Ishikawa (cell line): ENCODE measurements at regions not wholly inside any gene's neighbourhood (a gene's known extent, or its start where the extent isn't known, plus 50 kb on each side); places are given as distances from the start of the nearest gene placed in this dataset.
A peak's percentile ranks its signal among the peaks of the same experiment; 100 is the strongest.

Source experiments
- CEBPB ChIP-seq: IDR thresholded peaks from 2 replicates; pipeline ENCODE4 v1.6.1; 2012
- CREB1 ChIP-seq: IDR thresholded peaks from 2 replicates; pipeline ENCODE4 v1.6.1; 2012; ENCODE audit warnings: low read depth
- EP300 ChIP-seq: IDR thresholded peaks from 2 replicates; pipeline ENCODE4 v1.6.1; 2012; ENCODE audit warnings: borderline replicate concordance
- RAD21 ChIP-seq: IDR thresholded peaks from 2 replicates; pipeline ENCODE4 v1.6.1; 2012; ENCODE audit warnings: low read depth
- TAF1 ChIP-seq: IDR thresholded peaks from 2 replicates; pipeline ENCODE4 v1.6.1; 2012; ENCODE audit warnings: low read depth, mild to moderate bottlenecking
- TCF12 ChIP-seq: IDR thresholded peaks from 2 replicates; pipeline ENCODE4 v1.6.1; 2012; ENCODE audit warnings: low read depth
- YY1 ChIP-seq: IDR thresholded peaks from 2 replicates; pipeline ENCODE4 v1.6.1; 2012; ENCODE audit warnings: low read depth
- ZBTB7A ChIP-seq: IDR thresholded peaks from 2 replicates; pipeline ENCODE4 v1.6.1; 2012; ENCODE audit warnings: low read depth
- TF ChIP-seq, protein P1 (sequence below): IDR thresholded peaks from 2 replicates; pipeline ENCODE4 v1.6.1; 2012
- TF ChIP-seq, protein P2 (sequence below): IDR thresholded peaks from 2 replicates; pipeline ENCODE4 v1.6.1; 2012

DNA sequence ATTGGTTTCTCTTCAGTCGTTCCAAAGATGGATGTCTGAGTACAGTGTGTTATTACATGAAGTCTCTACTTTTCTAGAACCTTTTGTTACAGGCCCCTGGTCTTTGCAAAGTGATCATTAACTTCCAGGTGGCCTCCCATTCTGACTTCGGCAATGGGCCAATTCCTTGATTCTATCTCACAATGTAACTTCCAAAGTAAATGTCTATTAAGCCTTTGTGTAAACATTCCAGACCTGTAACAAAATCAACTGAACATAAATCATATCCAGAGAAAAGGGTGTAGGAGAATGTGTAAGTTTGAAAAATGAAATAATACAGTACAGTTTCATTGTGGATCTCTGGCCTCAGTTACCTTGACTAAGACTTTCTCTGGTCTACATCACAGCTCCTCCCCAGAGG is 187.8 kb upstream of the JAG1 start:
- TF ChIP-seq RAD21 (peak; percentile 32; the same call in 1 of the 2 replicates), YY1 (no peak), CEBPB (peak; percentile 63), EP300 (peak; percentile 95), TCF12 (peak; percentile 96), TAF1 (no peak), ZBTB7A (no peak), CREB1 (no peak)
- TF ChIP-seq, protein P1, sequence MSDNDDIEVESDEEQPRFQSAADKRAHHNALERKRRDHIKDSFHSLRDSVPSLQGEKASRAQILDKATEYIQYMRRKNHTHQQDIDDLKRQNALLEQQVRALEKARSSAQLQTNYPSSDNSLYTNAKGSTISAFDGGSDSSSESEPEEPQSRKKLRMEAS, result peak; percentile 38; the same call in 1 of the 2 replicates
- TF ChIP-seq, protein P2, sequence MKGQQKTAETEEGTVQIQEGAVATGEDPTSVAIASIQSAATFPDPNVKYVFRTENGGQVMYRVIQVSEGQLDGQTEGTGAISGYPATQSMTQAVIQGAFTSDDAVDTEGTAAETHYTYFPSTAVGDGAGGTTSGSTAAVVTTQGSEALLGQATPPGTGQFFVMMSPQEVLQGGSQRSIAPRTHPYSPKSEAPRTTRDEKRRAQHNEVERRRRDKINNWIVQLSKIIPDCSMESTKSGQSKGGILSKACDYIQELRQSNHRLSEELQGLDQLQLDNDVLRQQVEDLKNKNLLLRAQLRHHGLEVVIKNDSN, result no peak
